Loucy (cell line): ENCODE measurements at regions not wholly inside any gene's neighbourhood (a gene's known extent, or its start where the extent isn't known, plus 50 kb on each side); places are given as distances from the start of the nearest gene placed in this dataset.

ENCODE experiments used
- EZH2phosphoT487 ChIP-seq: fragments of 200-600 bp; IDR thresholded peaks from 2 replicates; pipeline ENCODE4 v1.6.1; 2018; ENCODE audit warnings: antibody characterized with exemption, mild to moderate bottlenecking, moderate library complexity, borderline replicate concordance
- TF ChIP-seq, protein P1 (sequence below): fragments of 200-600 bp; sonication (generic); conservative IDR thresholded peaks from 2 replicates; pipeline ENCODE4 v1.5.1; 2014; ENCODE audit warnings: mild to moderate bottlenecking, antibody characterized with exemption, low read length

DNA sequence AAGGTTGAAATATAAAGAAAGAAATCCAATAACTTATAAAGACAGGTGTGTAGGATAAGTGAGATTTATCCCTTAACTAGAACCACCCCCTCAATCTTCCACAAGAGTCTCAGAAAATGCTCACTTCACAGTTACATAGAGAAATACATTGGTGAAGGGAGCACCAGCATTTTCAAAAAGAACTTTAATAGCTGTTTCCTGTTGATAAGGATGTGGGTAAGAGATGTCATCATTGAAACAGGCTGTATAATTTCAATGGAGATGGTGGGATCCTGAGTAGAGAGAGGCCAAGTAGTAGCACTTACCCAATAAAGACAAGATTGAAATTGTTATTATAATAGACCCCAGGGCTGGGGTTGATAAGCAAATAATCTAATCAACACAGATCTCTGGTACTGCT is 162.2 kb upstream of the TACR1 start:
- TF ChIP-seq, protein P1, sequence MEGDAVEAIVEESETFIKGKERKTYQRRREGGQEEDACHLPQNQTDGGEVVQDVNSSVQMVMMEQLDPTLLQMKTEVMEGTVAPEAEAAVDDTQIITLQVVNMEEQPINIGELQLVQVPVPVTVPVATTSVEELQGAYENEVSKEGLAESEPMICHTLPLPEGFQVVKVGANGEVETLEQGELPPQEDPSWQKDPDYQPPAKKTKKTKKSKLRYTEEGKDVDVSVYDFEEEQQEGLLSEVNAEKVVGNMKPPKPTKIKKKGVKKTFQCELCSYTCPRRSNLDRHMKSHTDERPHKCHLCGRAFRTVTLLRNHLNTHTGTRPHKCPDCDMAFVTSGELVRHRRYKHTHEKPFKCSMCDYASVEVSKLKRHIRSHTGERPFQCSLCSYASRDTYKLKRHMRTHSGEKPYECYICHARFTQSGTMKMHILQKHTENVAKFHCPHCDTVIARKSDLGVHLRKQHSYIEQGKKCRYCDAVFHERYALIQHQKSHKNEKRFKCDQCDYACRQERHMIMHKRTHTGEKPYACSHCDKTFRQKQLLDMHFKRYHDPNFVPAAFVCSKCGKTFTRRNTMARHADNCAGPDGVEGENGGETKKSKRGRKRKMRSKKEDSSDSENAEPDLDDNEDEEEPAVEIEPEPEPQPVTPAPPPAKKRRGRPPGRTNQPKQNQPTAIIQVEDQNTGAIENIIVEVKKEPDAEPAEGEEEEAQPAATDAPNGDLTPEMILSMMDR = no peak
- TF ChIP-seq EZH2phosphoT487 = no peak
